ENCODE measurements at regions not wholly inside any gene's neighbourhood (a gene's known extent, or its start where the extent isn't known, plus 50 kb on each side); places are given as distances from the start of the nearest gene placed in this dataset.

- no peak for TF ChIP-seq POLR2A (IDR thresholded peaks at IDR 0.05; ENCODE audit: low read length)
- TF ChIP-seq GATA1 (IDR thresholded peaks at IDR 0.05; ENCODE audit: low read depth, low read length), result no peak
Observed at GRCh38 chr7:101687791-101688182, 58.7 kb upstream of the MYL10 start.
